NCI-H1694 (cell line): ENCODE measurements at regions not wholly inside any gene's neighbourhood (a gene's known extent, or its start where the extent isn't known, plus 50 kb on each side); places are given as distances from the start of the nearest gene placed in this dataset.

Experiments used
- DNase-seq: peaks from one replicate; lab custom pipeline; 2025; lab: John Stamatoyannopoulos, UW

DNA sequence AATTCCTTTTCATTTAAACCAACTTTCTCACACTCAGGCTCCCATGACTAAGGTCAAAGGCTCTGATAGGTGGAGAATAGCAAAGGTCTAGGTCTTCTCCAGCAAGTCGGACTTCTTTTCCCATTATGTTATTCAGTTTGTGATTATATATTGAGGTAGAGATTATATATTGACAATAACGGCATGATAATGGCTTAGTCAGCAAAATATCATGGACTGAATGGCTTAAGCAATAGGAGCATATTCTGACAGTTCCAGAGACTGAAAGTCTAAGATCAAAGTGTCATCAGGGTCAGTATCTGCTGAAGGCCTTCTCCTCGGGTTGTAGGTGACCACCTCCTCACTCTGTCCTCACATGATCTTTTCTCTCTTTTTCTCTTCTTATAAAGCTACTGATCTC is 1251.4 kb downstream of the ROBO1 start:
- DNase-seq = no peak

DNA sequence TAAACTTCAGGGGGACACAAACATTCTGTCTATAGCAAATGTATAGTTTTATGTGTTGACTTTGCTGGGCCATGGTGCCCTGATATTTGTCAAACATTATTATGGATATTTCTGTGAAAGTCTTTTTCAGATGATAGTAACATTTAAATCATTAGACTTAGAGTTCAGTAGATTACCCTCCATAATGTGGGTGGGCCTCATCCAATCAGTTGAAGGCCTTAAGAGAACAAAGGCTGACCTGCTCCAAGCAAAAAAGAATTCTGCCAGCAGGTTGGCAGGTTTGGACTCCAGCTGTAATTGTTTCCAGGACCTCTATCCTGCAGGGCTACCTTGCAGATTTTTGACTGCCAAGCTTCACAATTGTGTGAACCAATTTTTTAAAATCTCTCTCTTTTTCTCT is 1250.9 kb downstream of the ROBO1 start:
- DNase-seq = no peak

DNA sequence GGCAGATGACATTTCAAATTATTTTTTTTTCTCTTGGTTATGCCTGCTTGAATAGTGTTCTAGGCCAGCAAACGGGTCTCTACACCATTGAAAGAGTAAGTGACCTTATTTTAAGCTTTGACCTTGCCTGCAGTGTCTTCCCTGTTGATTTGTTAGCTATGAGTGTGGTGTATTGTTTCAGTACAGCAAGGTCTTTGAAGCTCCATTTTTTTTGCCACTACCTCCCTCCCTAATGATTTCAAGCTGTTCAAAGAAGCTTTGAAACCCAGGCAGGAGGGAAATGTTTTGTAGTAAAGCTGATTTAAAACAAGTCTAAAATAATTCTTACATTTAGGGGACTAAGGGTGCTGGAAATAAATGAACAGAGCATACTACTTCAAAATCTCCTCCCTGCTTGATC is 1249.8 kb downstream of the ROBO1 start:
- DNase-seq = no peak

DNA sequence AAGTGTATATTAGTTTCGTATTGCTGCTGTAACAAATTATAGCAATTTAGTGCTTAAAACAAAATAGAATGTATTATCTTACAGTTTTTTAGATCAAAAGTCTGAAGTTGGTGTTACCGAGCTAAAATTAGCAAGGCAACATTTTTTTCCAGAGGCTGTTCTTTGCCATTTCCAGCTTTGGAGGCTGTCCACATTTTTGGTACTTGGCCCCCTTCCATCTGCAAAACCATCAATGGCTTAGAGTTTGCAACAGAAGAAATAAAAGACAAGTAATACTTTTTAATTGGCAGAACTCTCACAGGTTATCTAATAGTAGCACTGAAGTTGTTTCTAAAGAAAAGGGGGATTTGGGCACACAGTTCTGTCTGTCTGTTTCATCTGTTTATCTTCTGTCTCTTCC is 1248.5 kb downstream of the ROBO1 start:
- no peak for DNase-seq

DNA sequence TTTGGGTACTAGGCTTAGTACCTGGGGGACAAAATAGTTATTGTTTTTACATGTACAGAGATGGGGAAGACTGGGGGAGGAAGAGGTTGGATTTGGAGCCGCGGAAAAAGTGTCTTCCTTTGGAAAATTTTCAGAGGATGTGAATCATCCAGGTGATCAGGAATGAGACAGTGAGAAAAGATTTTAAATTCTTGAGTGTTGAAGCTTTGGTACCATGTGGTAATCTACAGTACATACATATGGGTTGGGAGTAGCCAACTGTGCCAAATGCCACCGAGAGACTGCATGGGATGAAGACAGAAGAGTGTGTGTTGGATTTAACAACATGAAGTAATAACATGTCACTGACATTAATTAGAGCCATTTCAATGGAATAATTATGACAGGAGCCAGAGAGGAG is 1238.2 kb downstream of the ROBO1 start:
- no peak for DNase-seq

DNA sequence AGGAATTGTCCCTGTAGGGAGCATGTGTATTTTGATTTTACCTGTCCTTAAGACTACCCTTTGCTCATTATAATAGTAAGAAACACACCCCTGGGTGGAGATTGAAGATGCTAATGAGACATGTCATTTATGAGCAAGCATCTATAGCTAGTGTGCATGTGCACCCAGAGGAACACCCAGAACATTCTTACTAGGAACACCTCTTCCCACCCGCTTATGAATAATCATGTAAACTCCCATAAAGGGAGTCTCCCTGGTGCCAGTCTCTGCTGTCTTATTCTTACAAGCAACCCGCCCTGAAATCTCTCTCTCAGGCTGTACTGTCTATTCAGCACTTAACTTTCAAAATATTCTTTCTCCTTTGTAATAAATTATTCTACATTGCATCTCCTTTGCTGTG is 1227.3 kb downstream of the ROBO1 start:
- no peak for DNase-seq

DNA sequence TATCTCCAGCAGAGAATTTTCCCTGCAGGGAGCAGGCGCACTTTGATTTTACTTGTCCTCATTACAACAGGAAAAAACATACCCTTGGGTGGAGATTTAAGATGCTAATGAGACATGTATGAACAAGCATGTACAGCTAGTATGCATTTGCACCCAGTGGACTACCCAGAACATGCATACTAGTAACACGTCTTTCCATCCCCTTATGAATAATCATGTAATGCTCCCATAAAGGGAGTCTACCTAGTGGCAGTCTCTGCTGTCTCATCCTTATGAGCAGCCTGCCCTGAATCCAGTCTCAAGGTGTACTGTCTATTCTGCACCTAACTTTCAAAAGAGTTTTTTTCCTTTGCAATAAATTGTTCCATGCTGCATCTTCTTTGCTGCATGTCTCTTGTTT is 1222.0 kb downstream of the ROBO1 start:
- DNase-seq = no peak
